DMS79 treated with DMSO at 0.1 percent for 48 hours (cell line): ENCODE measurements at regions not wholly inside any gene's neighbourhood (a gene's known extent, or its start where the extent isn't known, plus 50 kb on each side); places are given as distances from the start of the nearest gene placed in this dataset.

Experiments used
- DNase-seq: peaks from one replicate; lab custom pipeline; 2025; lab: John Stamatoyannopoulos, UW

GRCh38 chr1:239538239-239538988 lies 152.0 kb downstream of the CHRM3 start:
- no peak for DNase-seq

- no peak for DNase-seq
Observed at GRCh38 chr1:239539051-239539450, 152.7 kb downstream of the CHRM3 start.

DNA sequence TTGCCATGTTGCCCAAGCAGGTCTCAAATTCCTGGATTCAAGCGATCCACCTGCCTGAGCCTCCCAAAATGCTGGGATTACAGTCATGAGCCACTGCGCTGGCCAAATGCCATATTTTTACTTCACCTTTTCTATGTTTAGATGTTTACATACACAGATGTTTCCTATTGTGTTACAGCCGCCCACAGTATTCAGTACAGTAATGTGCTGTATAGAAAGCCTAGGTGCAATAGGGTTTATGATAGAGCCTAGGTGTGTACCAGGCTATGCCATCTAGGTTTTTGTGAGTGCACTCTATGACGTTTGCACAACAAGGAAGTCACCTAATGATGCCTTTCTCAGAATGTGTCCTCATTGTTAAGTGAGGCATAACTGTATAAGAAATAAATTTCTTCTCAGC lies 153.4 kb downstream of the CHRM3 start:
- no peak for DNase-seq

GRCh38 chr1:239543873-239544272 lies 157.5 kb downstream of the CHRM3 start:
- no peak for DNase-seq

DNA sequence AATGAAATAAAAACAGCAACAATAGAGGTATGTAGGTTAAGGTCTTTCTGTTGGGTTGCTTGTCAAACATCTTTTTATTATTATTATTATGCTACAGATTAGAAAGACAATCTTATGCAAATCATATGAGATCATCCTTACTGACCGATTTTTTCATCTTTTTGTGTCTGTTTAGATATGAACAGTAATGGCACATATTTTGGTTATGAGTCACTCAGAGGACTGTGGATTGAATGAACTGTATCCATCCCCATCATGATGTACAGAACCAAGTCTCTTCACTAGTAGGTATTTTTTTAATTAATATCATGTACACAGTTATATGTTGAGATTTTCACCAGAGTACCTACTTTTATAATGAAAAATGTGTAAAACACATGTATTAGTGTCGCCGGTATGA lies 159.1 kb downstream of the CHRM3 start:
- DNase-seq = no peak

DNA sequence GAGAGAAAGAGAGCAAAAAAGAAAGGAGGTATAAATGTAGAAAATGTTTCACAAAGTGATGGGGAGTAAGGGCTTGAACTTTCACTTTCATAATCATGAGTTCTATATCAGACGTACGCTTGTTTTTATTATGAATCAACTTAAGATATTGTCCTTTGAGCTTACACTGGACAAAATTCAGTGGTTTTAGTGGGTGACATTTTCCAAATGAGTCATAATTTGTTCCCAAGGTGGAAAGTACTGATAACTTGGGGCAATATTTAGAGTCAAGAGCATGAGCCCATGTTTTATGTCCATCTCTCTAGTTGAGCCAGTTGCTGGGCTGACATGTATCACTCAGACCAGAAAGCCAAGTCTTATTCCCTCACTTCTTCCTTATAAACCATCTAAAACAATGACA lies 161.6 kb downstream of the CHRM3 start:
- DNase-seq = no peak

DNA sequence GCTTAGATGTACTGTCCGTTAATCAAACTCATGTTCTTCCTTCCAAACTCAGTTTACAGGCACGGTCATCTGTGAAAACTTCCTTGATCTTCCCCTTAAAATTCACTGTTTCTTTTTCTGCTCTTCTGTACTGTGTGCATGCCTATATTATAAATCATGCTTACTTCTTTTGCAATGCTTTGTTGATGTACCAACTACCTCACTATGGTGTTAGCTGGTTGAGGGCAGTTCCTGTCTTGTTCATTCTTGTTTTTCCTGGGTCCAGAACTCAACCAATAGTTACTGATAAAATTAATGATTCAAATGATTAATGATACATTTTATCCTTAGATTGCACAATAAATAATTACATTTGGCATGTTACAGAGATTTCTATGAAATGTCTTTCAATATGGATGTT lies 163.8 kb downstream of the CHRM3 start:
- no peak for DNase-seq

DNA sequence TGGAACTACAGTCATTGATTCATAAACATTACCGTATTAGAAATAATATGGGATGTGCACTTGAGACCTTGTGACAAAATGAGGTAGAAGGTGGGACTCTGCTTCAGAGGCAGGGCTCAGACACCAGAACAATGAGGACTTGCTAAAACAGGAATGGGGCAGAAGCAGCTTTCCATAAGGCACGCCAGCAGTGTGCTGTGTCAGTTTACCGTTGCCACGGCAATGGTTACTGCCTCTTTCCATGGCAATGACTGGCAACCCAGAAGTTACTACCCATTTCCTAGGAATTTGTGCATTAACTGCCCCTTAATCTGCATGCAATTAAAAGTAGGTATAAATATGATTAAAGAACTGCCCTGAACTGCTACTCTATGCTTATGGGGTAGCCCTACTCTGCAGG lies 169.0 kb downstream of the CHRM3 start:
- DNase-seq = no peak

DNA sequence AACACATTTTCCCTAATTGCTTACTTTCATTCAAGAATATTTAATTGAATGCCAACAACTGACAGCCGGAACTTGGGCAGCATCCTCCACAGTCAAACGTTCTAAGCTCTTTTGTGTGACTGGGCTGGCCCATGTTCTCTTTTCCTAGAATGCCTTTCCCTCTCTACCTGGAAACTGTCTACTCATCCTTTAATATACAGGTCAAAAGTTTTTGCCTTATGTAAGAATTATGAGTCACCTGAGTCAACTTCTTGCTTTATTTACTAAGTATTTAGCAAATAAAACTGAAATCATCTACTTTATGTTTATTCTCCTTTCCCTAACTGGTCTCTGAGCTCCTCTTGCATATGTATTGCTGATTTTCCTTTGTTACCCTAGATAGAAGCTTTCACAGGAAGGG lies 172.2 kb downstream of the CHRM3 start:
- DNase-seq = no peak

DNA sequence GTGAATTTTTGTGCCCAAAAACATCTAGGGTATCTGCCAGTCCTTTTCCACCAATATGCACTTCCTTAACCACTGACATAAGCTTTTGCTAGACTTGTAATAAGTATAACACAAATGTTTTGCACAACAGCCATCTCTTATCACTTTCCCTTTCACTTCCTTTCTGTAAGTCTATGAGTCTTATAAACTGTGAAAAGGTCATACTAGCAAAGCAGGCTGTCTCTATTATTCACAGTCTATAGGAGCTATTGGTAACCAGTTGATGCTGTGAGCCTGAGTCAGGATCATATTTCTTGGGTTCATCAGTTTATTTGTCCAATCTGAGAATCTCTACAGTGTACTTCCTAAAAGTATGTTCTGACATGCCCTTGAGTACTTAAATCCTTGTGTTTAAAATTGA lies 172.6 kb downstream of the CHRM3 start:
- DNase-seq = no peak

DNA sequence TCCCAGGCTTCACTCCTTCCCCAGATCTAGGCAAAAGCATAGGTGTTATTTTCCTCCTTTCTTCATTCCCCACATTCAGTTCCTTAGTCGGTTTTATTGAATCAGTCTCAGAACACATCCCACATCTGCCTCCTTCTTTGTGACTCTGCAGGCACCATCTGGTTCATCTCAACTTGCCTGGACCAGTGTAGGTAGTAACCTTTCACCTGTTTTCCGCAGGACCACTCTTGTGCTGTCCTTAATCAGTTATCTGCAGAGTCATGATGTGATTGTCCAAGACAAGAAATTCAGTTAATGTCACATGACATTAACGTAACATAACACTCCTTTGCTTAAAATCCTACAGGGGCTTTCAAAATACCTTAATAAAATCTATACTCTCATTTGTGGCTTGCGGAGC lies 174.6 kb downstream of the CHRM3 start:
- no peak for DNase-seq

GRCh38 chr1:239562095-239562494 lies 175.7 kb downstream of the CHRM3 start:
- DNase-seq = no peak

DNA sequence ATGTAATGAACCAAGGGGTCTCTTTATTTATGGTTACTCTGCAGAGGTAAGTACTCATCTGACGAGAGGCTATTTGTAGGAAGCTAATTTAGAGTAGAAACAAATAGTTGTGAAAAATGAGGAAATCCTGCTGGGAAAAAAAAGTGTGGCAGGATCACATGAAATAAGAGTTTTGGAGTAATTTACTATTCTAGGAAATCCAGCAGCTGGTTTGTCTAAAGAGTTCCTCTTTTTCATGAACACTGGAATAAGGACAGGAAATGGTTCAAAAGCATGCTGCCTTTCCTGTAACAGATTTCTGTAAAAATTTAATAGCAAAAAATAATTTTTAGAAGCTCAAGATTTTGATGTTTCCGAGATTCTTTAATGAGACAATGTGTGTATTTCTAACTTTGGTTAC lies 177.3 kb downstream of the CHRM3 start:
- no peak for DNase-seq

- DNase-seq = no peak
Observed at GRCh38 chr1:239566074-239566473, 179.7 kb downstream of the CHRM3 start.

GRCh38 chr1:239570878-239571277 lies 184.5 kb downstream of the CHRM3 start:
- no peak for DNase-seq

GRCh38 chr1:239572183-239572582 lies 185.8 kb downstream of the CHRM3 start:
- DNase-seq = no peak

DNA sequence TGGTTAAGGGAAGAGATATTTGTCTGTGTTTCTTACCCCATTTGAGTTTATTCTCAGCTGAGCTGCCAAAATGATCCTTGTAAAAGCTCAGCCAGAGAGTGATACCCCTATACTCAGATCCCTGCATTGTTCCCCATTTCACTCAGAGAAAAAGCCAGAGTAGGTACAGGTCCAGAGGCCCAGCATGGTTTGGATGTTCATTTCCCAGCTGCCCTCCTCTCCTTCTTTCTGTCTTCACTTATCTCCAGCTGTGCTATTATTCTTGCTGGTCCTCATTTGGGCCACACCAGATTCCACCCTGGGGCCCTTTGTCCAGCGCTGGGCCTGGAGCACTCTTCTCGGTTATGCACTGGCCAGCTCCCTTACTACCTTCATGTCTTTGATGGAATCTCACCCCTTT lies 187.7 kb downstream of the CHRM3 start:
- DNase-seq = no peak

DNA sequence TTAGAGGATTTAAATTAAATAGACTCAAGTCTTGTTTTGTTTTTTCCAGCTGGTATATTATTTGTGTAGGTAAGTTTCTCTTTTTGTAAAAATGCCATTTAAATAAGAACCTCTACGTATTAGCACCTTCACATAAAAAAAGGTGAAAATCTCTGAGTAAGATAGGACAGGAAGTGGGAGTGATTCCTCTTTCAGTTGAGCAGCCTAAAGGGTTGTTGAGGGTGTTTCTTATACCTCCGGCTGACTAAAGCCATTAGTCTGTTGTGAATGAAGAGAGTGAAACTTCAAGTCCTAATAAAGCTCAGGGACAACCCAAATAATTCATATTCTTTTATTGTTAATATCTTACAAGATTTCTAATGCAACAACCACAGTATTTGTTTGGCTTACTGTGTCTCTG lies 188.7 kb downstream of the CHRM3 start:
- no peak for DNase-seq

GRCh38 chr1:239583536-239583935 lies 197.2 kb downstream of the CHRM3 start:
- no peak for DNase-seq

GRCh38 chr1:239586128-239586527 lies 199.8 kb downstream of the CHRM3 start:
- no peak for DNase-seq

DNA sequence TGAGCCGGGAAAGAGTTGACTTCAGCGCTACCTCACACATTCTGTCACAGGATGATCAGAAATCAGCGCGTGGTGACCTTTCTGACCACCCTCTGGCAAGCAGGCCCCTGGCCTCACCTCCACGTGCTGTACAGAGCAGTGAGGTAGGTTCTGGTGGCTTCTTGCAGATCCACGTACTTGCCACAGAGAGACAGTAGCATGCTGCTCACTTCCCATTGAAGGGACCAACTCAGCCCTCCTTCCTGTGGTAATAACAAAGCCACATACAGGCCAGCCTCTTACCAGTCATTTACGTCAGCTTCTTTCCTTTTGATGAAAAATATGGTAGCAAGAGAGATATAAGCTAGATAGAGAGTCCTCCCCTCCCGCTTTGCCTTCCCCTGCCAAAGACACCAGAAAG lies 200.7 kb downstream of the CHRM3 start:
- DNase-seq = no peak

GRCh38 chr1:239587574-239588369 lies 201.4 kb downstream of the CHRM3 start:
- no peak for DNase-seq

- no peak for DNase-seq
Observed at GRCh38 chr1:239590556-239590955, 204.2 kb downstream of the CHRM3 start.

GRCh38 chr1:239593527-239593926 lies 207.2 kb downstream of the CHRM3 start:
- DNase-seq = no peak
